ENCODE measurements at regions not wholly inside any gene's neighbourhood (a gene's known extent, or its start where the extent isn't known, plus 50 kb on each side); places are given as distances from the start of the nearest gene placed in this dataset.

- TF ChIP-seq CTCF (IDR thresholded peaks at IDR 0.05) (no peak), EP300 (IDR thresholded peaks at IDR 0.05) (no peak), POLR2A (IDR thresholded peaks at IDR 0.05) (no peak)
Observed at GRCh38 chr17:53662608-53663007, 160.1 kb upstream of the KIF2B start.

Measured in tibial nerve (tissue), 4 donors.